ENCODE measurements at regions not wholly inside any gene's neighbourhood (a gene's known extent, or its start where the extent isn't known, plus 50 kb on each side); places are given as distances from the start of the nearest gene placed in this dataset.
"Not testable (repeated sequence)": the region's sequence is repeated elsewhere in the genome, so short reads cannot be mapped to it uniquely, and the experiment has no call there.

- DNase-seq: no peak
Observed at GRCh38 chr2:5195636-5196035, 496.5 kb upstream of the SOX11 start.

- no peak for DNase-seq
Observed at GRCh38 chr2:5203134-5203755, 488.9 kb upstream of the SOX11 start.

- DNase-seq: not testable (repeated sequence)
Observed at GRCh38 chr2:5206742-5207141, 485.4 kb upstream of the SOX11 start.

DNA sequence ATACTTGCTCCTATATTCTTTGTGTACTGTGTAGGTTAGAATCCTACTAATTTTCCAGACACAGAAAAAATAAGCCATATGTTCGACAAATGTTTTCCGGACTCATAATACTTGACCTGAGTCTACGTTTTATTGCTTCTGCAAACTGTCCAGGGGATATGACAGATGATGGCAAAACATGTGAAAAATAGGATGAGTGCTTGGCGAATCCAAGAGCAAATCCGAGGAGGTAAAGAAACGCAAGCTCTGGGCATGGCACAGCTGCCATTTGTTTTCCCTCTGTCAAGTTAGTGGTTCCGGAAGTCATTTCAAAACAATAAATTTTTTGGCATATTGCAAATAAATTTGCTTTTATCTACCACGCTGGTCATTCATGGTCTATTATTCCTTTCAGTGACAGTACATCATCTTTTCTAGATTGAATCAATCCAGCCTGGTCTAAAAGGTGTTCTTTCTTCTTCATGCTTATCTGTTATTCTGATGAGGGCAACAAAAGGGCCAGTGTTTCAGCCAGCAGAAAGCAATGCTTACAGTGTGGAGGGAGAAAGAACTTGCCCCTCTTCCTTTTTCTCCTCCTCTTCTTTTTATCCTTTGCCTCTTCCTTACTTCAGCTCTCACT is 476.1 kb upstream of the SOX11 start:
- no peak for DNase-seq

GRCh38 chr2:5227062-5227699 is 465.0 kb upstream of the SOX11 start:
- DNase-seq: no peak

GRCh38 chr2:5229574-5229973 is 462.6 kb upstream of the SOX11 start:
- no peak for DNase-seq

DNA sequence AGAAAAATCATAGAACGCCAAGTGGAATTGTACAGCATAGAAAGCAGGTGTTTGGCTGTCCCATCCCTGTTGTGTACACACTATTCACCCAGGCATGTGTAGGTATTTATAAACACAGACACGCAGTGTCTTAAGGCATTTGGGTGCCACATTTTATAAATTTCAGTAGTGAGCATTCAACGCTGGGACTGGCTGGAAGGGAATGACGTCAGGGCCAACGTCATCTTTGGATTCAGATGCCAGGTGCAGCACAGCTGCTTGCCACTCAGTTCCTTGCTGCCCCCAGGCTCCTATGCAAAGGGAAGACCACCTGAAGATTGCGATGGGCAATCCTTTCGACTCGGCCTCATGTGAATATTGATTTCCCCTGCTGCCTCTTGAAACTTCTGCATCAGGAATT is 461.7 kb upstream of the SOX11 start:
- no peak for DNase-seq

GRCh38 chr2:5230855-5231254 is 461.3 kb upstream of the SOX11 start:
- no peak for DNase-seq

- no peak for DNase-seq
Observed at GRCh38 chr2:5231287-5231686, 460.9 kb upstream of the SOX11 start.

DNA sequence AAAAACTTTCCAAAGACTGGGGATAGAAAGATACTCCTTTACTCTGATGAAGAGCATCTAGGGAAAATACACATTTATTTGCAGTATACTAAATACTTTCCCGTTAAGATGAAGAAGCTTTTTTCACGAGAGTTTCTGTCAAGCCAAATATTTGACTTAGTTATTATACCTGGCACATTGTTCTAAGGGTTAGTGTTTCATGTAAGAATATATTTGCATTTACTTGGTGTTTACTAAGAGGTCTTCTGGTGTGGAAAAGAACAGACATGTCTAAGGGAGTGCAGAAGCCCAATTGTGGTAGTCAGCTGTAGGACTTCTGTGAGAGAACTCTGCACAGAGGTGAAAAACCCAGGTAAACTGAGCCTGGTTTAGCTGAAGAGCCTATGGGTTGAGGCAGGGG is 457.6 kb upstream of the SOX11 start:
- DNase-seq: no peak

GRCh38 chr2:5235701-5236100 is 456.5 kb upstream of the SOX11 start:
- no peak for DNase-seq

GRCh38 chr2:5236249-5236648 is 455.9 kb upstream of the SOX11 start:
- peak in 1 of 2 donors; percentile 22 for DNase-seq

GRCh38 chr2:5242751-5243150 is 449.4 kb upstream of the SOX11 start:
- no peak for DNase-seq

DNA sequence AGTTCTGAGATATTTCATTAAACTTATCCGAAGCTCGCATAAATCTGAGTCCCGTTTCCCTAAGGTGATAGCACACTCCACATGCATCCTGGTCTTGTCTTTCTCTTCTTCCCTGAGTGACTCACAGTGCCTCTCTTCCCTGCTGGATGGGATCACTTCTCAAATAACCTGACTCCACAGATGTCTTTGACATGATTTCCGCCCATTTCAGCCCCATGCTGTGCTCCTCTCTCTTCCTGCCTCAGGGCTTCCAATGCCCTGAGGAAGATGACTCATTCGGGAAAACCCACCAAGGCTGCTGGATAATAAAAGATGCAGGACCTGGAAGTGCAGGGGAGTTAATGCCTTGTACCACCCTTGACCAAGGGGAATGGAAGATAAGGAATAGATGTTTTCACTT is 441.7 kb upstream of the SOX11 start:
- DNase-seq: no peak

- no peak for DNase-seq
Observed at GRCh38 chr2:5253263-5253662, 438.9 kb upstream of the SOX11 start.

- no peak for DNase-seq
Observed at GRCh38 chr2:5254791-5255332, 437.3 kb upstream of the SOX11 start.

- DNase-seq: no peak
Observed at GRCh38 chr2:5263291-5263690, 428.9 kb upstream of the SOX11 start.

DNA sequence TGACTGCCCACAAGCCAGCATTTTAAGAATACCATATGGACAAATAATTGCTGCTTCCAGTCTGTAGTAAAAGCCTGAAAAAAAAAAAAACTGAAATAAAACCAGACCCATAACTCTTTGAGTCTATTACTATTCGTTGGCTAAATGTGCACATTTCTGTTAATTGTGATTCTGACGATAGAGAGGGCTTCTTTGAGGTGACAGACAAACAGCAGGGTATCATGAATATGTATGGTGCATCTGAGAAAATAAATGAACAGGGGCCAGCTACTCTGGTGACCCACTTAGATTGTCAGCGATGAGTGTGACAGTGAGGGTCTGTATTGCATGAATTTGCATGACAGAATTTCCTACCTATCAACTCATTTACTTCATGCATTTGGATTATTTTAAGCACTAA is 427.8 kb upstream of the SOX11 start:
- DNase-seq: no peak

DNA sequence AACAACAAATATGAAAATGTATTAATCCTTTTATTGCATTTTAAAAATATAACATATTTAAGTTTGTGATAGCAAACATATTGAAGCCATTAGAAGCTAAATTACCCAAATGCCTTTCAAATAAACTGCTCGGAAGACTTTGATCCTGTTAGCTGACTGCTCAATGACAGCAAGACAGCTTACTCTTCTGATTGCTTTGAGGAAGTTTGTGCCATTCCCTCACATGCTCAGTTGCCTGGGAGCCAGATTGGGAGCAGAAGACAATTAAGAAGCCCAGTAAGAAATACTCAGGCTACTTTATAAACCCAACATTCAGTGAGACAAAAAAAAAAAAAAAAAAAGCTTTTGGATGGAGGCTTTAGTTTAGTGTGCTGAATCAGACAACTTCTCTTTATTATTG is 407.1 kb upstream of the SOX11 start:
- DNase-seq: no peak

GRCh38 chr2:5285872-5286769 is 406.1 kb upstream of the SOX11 start:
- DNase-seq: no peak

DNA sequence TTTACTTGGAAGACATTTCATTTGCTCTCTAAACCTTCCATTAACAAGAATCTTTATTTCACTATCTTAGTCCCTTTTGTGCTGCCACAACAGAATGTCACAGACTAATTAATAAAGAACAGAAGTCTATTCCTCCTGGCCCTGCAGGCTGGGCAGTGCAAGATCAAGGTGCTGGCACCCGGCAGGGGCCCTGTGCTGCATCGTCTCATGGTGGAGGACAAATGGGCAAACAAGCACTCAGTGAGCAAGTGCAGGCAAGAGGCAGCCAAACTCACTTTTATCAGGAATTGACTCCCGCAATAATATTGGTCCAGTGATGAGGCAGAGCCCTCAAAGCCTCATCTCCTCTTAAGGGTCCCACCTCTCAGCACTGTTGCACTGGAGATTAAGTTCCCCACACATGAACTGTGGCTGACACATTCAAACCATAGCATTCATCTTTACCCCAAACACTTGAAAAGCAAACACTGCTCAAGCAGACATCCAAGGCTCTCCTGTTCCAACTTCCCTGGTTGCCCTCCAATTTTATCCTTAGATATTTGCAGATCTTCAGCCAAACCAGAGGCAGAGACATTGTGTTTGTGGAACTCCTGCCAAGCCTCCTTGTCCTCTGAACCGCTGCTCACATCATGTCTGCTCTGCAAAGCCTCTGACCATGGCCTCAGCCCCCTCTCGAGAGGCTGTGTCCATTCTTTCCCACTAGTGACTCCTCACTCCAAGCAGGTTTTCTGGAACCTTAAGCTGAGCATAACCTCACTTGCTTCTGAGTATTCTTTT is 404.4 kb upstream of the SOX11 start:
- DNase-seq: no peak

DNA sequence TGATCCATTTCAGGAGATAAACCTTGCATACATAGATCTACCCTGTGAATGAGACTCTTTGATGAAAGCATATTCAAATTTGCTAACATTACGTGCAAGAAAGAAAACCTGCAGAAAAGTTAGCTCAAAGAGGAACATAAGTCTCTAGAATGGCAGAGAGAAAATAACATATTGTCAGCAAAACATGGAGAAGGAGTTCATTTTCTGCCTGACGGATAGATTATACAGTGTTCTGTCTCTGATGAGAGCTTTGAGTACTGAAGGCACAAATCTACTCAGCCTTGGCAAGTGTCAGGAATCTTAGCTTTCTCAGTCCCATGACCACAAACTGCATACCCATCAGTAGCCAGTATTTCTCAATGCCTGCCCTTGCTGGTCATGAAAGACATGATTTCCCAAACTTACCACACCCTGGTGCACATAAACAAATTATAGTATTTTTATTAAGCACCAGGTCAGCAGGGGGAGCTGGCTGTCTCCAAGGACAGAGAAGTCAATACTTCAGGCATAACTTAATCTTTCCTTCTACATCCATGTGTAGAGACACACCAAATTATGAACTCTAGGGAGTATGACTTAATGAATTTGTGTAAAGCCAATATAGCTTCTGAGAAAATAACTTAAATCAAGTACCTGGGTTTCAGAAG is 401.2 kb upstream of the SOX11 start:
- no peak for DNase-seq

Data from hippocampal formation (tissue), 2 donors.